Fibroblast of gingiva (primary cell): ENCODE measurements at regions not wholly inside any gene's neighbourhood (a gene's known extent, or its start where the extent isn't known, plus 50 kb on each side); places are given as distances from the start of the nearest gene placed in this dataset.
"Not testable (repeated sequence)": the region's sequence is repeated elsewhere in the genome, so short reads cannot be mapped to it uniquely, and the experiment has no call there.

Experiments
- DNase-seq: peaks from one replicate; pipeline ENCODE4 v3.0.0-alpha.2; 2011; ENCODE audit warnings: low read depth

GRCh38 chr6:71007298-71007697 is 50.4 kb upstream of the B3GAT2 start:
- DNase-seq: not testable (repeated sequence)

DNA sequence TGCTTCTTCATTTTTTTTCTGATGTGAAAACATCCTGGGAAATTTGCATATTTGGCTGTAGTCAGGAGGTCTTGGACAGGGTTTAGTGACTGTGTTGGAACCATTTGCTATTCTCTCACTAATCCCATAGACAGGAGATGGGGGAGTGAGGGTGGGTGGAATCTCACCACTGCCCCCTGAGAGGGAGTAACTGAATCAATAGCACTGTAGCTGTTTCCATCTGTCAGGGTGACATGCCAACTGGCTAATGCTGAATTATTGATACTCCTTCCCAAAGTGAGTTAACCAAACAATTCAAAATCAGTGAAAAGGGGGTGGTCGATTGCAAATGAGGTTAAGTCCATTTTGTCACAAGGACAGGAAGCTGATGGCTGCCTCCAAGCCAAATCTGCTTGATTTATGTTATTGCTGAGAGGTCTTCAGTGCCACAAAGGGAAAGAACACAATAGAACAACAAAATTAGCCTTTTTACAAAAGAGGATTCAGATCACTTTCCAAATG is 55.1 kb upstream of the B3GAT2 start:
- no peak for DNase-seq

- peak; percentile 29 for DNase-seq
Observed at GRCh38 chr6:71012866-71013469, 56.1 kb upstream of the B3GAT2 start.

DNA sequence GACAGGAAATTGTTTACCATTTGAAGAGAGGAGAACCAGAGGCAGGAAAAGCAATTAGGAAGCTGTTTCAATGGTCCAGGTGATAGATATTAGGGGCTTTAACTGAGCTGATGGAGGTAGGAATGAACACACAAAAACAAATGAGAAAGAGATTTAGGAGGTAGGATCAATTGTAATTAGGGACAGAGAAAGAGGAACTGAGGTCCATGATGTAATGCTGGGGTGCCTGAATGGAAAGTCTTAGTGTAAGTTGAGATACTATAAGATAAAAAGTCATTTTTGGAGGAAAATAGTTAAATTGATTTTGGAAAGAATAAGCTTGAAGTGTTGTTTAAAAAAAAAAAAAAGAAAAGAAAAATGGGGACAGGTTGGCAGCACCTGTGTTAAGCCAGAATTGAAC is 58.5 kb upstream of the B3GAT2 start:
- no peak for DNase-seq

- DNase-seq: no peak
Observed at GRCh38 chr6:71028236-71028876, 71.5 kb upstream of the B3GAT2 start.

GRCh38 chr6:71028877-71029252 is 72.0 kb upstream of the B3GAT2 start:
- no peak for DNase-seq

- no peak for DNase-seq
Observed at GRCh38 chr6:71029555-71029954, 72.7 kb upstream of the B3GAT2 start.

DNA sequence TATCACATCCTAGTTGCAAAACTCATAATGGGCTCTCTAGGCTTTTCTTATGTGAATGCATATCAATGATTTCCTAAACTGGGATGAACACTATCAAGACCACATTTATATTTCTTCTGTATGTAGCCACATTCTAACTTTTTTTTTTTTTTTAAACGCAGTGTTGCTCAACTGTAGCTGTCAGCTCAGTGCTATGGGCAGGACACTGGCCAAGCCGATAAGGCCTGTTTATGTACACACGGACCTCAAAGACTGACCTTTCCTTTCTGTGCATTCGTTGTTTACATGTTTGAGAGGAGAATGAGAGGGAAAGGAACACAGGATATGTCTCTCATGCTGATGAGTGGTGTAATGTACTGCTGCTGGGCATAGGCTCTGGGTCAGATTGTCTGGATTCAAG is 75.1 kb upstream of the B3GAT2 start:
- no peak for DNase-seq

DNA sequence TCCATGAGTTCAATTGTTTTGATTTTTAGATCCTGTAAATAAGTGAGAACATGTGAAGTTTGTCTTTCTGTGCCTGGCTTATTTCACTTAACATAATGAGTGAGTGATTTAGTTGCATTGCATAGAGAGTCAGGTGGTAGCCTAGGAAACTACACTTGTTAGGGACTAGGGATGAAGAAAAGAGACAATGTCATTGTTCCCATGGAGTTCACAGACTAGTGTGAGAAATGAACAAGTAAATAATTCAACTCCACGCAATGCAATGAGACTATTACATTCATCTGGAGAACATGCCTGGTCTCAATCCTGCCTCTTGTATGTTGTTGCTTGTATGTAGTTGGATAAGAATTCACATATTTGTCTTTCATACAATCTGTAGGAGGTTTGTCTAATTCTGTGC is 76.3 kb upstream of the B3GAT2 start:
- DNase-seq: no peak

DNA sequence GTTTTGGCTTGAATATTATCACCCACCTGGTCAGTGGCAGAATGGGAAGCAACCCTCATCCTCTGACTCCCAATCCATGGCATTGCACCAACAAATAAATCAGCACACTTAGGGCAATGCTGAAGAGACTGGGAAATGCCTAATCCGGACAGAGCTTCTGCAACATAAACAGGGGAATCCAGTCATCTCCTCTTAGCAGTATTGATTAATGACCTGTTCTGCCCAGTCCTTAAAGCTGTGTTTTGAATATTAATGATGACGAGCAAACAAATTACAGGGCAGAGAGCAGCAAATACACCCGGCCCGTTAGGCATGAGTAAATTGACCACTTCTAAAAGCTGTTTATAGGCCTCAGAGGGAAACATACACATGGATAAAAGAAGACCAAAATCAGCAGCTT is 77.0 kb upstream of the B3GAT2 start:
- DNase-seq: no peak

GRCh38 chr6:71034563-71035345 is 77.9 kb upstream of the B3GAT2 start:
- no peak for DNase-seq

DNA sequence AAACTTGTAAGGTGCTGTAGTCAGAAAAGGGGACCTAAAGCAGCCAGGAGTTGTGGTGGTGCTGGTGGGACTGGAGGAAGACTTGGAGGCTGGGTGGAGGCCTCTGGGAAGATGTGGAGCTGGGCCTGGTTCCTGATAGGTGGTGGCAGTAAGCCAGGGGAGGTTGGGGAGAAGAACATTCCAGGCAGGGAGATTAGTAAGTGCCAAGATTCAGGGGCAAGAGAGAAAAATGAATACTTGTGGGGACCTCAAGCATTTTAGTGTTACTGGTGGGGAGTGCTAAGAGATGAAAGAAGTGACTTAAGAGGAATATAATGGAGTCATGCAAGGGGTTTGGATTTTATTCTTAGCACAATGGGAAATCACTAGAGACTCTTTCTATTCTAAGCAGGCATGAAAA is 79.0 kb upstream of the B3GAT2 start:
- no peak for DNase-seq

DNA sequence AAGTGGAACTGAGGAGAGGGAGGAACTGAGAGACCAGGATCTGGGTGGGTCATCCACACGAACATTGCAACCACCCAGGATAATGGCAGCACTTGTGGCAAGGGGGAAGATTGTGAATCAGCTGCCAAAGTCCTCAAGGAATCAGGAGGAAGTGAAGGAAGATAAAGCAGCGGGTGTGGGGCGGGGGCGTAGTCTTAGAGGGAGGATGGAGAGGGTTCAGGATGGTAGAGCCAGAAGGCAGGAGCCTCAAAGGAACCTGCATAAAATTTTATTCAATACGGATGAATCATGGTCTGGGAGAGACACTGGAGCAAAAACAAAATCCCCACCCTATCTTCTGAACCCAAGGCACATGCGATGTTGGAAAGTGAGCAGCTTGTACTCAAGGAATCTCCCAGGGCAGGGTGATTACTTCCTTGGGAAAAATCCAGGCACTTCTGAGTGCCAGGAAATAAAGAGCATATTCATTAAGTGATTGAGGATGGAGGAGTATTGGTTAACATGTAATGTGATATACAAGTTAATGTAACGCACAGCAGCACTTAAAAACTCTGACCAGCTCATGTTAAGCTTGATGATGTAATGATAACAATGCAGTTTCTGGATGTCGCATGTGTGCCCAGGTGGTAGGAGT is 82.0 kb upstream of the B3GAT2 start:
- DNase-seq: peak; percentile 19

DNA sequence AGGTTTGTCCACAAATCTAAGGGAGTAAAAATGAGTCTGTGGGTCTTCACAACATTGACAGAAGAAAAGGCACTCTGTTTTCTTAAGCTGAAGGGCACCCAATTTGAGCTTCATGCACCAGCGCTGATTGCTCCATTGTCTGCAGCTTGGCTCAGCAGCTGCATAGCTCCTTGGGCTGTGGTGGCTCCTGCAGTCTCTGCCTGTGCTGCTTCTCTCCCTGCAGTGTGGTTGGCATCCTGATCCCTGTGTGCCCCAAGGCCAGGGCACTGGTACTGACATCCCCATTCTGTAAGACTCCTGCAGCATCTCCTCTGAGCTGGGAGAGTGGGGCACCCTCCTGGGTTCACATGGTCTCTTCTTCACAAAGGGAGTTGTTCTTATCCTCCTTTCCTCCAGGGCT is 83.2 kb upstream of the B3GAT2 start:
- DNase-seq: no peak

- no peak for DNase-seq
Observed at GRCh38 chr6:71040841-71041240, 84.0 kb upstream of the B3GAT2 start.

DNA sequence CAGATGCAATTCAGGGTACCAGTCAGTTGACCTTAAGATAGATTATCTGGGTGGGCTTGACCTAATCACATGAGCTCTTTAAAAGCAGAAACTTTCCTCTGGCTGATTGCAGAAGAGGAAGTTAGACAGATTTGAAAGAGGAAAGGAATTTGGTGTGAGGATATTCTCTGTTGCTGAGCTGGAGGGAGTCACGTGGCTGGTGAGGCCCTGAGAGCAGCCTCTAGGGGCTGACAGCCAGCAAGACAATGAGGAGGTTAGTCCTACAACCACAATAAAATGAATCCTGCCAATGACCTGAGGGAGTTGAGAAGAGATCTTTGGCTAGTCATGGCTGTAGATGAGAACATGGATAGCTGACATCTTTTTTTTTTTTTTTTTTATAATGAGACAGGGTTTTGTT is 87.0 kb upstream of the B3GAT2 start:
- no peak for DNase-seq

DNA sequence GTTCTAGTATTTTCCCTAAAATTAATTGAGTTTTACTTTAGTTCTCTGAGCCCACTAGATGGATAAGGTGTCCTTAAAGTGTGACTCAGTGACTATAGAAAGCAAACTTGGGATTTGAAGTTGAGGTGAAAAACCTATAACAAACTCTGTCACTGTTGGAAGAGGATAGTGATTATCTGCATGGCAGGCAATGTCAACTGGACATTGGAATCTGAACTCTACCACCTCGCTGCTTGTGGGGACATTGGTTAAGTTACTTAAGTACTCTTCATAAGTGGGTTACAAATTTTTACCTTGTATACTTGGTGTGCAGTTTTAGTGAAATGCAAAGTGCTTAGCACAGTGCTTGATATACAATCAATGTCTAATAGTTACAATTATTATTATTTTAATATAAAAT is 87.9 kb upstream of the B3GAT2 start:
- no peak for DNase-seq

GRCh38 chr6:71045296-71045695 is 88.4 kb upstream of the B3GAT2 start:
- no peak for DNase-seq

- DNase-seq: no peak
Observed at GRCh38 chr6:71047417-71047816, 90.6 kb upstream of the B3GAT2 start.

DNA sequence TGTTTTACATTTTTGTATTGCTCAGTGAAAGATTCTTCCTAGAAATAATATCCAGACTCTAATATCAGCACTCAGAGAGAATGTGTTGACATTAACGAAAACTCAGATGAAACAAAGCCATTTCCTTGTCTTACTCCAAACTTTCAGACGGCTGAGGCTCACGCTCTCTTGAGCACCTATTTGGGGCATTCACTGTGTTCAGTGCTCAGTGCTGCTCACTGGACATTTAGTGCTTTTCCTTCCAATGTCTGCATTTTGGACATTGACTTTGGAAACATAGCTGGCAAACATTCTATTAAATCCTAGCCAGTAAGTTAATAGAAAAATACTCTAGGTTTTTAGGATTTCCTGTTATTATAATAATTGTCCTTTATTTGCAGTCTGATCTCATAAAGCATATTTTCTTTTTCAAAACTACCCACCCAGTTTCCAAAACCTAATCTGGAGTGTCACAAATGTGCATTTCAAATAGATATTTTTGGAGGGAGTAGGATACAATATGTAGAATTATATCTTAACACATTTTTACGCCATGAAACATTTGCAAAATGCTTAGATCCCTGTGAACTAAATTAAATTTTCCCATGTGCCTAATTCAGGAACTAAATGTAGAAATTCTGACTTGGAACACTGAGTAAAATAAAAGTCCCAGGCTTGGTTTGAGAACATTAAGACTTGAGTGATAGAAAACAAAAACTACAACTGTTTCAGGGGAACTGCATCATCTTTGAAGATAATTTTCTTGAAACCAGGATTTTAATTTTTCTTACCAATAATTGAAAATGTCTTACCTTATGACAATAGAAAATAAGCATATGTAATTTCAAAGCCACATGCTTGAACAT is 91.7 kb upstream of the B3GAT2 start:
- no peak for DNase-seq

- no peak for DNase-seq
Observed at GRCh38 chr6:71049198-71049770, 92.4 kb upstream of the B3GAT2 start.

DNA sequence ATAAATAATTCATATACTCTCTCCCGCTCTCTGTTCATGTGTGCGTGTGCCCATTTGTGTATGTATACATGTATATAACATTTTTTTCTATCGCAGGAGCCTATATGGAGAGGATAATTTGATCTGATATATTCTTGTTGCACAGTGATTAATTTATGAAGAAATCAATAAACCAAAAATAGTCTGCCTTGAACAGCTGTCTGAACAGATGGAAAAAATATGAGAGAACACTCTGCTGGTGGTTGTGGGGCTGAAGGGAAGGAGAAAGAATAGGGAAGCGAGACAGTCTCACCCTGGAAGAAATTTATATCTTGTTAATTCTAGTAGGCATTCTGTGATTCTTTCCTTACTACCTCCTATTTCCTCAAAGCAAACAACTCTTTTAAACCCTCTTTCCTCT is 96.6 kb upstream of the B3GAT2 start:
- DNase-seq: no peak
